DOHH2 (cell line): ENCODE measurements at regions not wholly inside any gene's neighbourhood (a gene's known extent, or its start where the extent isn't known, plus 50 kb on each side); places are given as distances from the start of the nearest gene placed in this dataset.

Source experiments
- H3F3A ChIP-seq: fragments of 200-600 bp; sonication (generic), shearing (Covaris generic); 2 replicates; pipeline ENCODE4 v1.6.0; 2016; ENCODE audit warnings: antibody characterized with exemption, mild to moderate bottlenecking; ENCODE audit not compliant: control insufficient read depth, insufficient read depth
- H3K27ac ChIP-seq: fragments of 200-600 bp; sonication (generic); 2 replicates; pipeline ENCODE4 v1.5.1; 2014; ENCODE audit warnings: low read depth, mild to moderate bottlenecking, low read length, moderate library complexity
- H3K27me3 ChIP-seq: fragments of 200-600 bp; sonication (generic); 2 replicates; pipeline ENCODE4 v1.6.1; 2014; ENCODE audit warnings: mild to moderate bottlenecking, low read length, mixed read lengths; ENCODE audit not compliant: control insufficient read depth
- H3K36me3 ChIP-seq: fragments of 200-600 bp; sonication (generic); 2 replicates; pipeline ENCODE4 v1.6.1; 2014; ENCODE audit warnings: mild to moderate bottlenecking, low read length, moderate library complexity, mixed read lengths; ENCODE audit not compliant: control insufficient read depth
- H3K4me1 ChIP-seq: fragments of 200-600 bp; sonication (generic); 2 replicates; pipeline ENCODE4 v1.6.1; 2014; ENCODE audit warnings: mild to moderate bottlenecking, low read length, mixed read lengths; ENCODE audit not compliant: control insufficient read depth
- H3K4me2 ChIP-seq: fragments of 200-600 bp; sonication (generic); 2 replicates; pipeline ENCODE4 v1.6.0; 2014; ENCODE audit warnings: mild to moderate bottlenecking, low read length, moderate library complexity
- H3K4me3 ChIP-seq: fragments of 200-600 bp; sonication (generic); 2 replicates; pipeline ENCODE4 v1.5.1; 2014; ENCODE audit warnings: mild to moderate bottlenecking, low read length, mixed read lengths
- H3K79me2 ChIP-seq: fragments of 200-600 bp; sonication (generic); 2 replicates; pipeline ENCODE4 v1.6.1; 2014; ENCODE audit warnings: mild to moderate bottlenecking, low read length, mixed read lengths; ENCODE audit not compliant: control insufficient read depth
- H3K9me2 ChIP-seq: fragments of 200-600 bp; sonication (generic); replicated peaks from 2 replicates; pipeline ENCODE4 v1.6.1; 2014; ENCODE audit warnings: mild to moderate bottlenecking, low read length, mixed read lengths; ENCODE audit not compliant: control insufficient read depth
- H3K9me3 ChIP-seq: fragments of 200-600 bp; sonication (generic); 2 replicates; pipeline ENCODE4 v1.6.1; 2014; ENCODE audit warnings: antibody characterized with exemption, low read length, mixed read lengths; ENCODE audit not compliant: control insufficient read depth, insufficient read depth
- H4K20me1 ChIP-seq: fragments of 200-600 bp; sonication (generic); 2 replicates; pipeline ENCODE4 v1.6.0; 2014; ENCODE audit warnings: low read depth, mild to moderate bottlenecking, antibody characterized with exemption, low read length, moderate library complexity; ENCODE audit not compliant: control insufficient read depth, insufficient read depth
- CTCF ChIP-seq: fragments of 200-600 bp; sonication (generic); IDR thresholded peaks from one replicate; pipeline ENCODE4 v1.5.1; 2014; ENCODE audit warnings: antibody characterized with exemption, mild to moderate bottlenecking, low read depth, low read length; ENCODE audit not compliant: poor library complexity, severe bottlenecking
- EZH2phosphoT487 ChIP-seq: fragments of 200-600 bp; sonication (generic); IDR thresholded peaks from 2 replicates; pipeline ENCODE4 v1.6.1; 2017; ENCODE audit warnings: borderline replicate concordance, mild to moderate bottlenecking, antibody characterized with exemption, low read length, moderate library complexity, mixed read lengths

GRCh38 chr2:57906152-57906732 lies 140.4 kb upstream of the VRK2 start:
- TF ChIP-seq CTCF (peak; percentile 68), EZH2phosphoT487 (no peak)
- no peaks in the 10 kb centered on the region for H3K9me3 ChIP-seq
- H3K36me3 ChIP-seq = no peaks in the 10 kb centered on the region
- no peaks in the 10 kb centered on the region for H3F3A ChIP-seq
- H3K27me3 ChIP-seq = no peaks in the 10 kb centered on the region
- no peaks in the 10 kb centered on the region for H3K79me2 ChIP-seq
- no peak overlapping the region for H3K4me2 ChIP-seq
- no peaks in the 10 kb centered on the region for H3K4me1 ChIP-seq
- H3K9me2 ChIP-seq = no peaks in the 10 kb centered on the region
- no peak overlapping the region for H3K4me3 ChIP-seq
- no peak overlapping the region for H3K27ac ChIP-seq
- H4K20me1 ChIP-seq = no peaks in the 10 kb centered on the region

- Histone ChIP-seq H4K20me1 (no peaks in the 10 kb centered on the region), H3K79me2 (no peaks in the 10 kb centered on the region), H3K36me3 (no peaks in the 10 kb centered on the region), H3K27me3 (no peaks in the 10 kb centered on the region), H3K4me2 (no peak overlapping the region), H3K9me3 (no peaks in the 10 kb centered on the region), H3F3A (no peaks in the 10 kb centered on the region), H3K4me3 (no peak overlapping the region), H3K9me2 (no peaks in the 10 kb centered on the region), H3K4me1 (no peaks in the 10 kb centered on the region), H3K27ac (no peak overlapping the region)
- TF ChIP-seq CTCF (no peak), EZH2phosphoT487 (no peak)
Observed at GRCh38 chr2:57907411-57907810, 139.2 kb upstream of the VRK2 start.

- no peak overlapping the region for H3K4me2 ChIP-seq
- H3K79me2 ChIP-seq = no peaks in the 10 kb centered on the region
- no peaks in the 10 kb centered on the region for H3K4me1 ChIP-seq
- H3K27me3 ChIP-seq = no peaks in the 10 kb centered on the region
- no peaks in the 10 kb centered on the region for H4K20me1 ChIP-seq
- H3F3A ChIP-seq = no peaks in the 10 kb centered on the region
- TF ChIP-seq EZH2phosphoT487 = no peak
- TF ChIP-seq CTCF = no peak
- H3K9me3 ChIP-seq = no peaks in the 10 kb centered on the region
- H3K27ac ChIP-seq = no peak overlapping the region
- H3K9me2 ChIP-seq = no peaks in the 10 kb centered on the region
- no peaks in the 10 kb centered on the region for H3K36me3 ChIP-seq
- H3K4me3 ChIP-seq = no peak overlapping the region
Observed at GRCh38 chr2:57908736-57909161, 137.9 kb upstream of the VRK2 start.
